Caco-2 (cell line): ENCODE measurements at regions not wholly inside any gene's neighbourhood (a gene's known extent, or its start where the extent isn't known, plus 50 kb on each side); places are given as distances from the start of the nearest gene placed in this dataset.

Experiments used
- BruUV-seq: library from RNA; stranded (reverse); fragments of 400-500 nt; replicated peaks from 2 replicates; lab custom pipeline; 2021; lab: Mats Ljungman, UMichigan
- CTCF ChIA-PET: fragments of 300-600 bp; sonication (Branson Sonifier 250); formaldehyde crosslinking; loops from one replicate; lab custom pipeline; 2022; ENCODE audit warnings: antibody characterized with exemption; lab: Charles Lee
- POLR2A ChIA-PET: fragments of 300-600 bp; sonication (Branson Sonifier 250); formaldehyde crosslinking; loops from one replicate; lab custom pipeline; 2022; ENCODE audit warnings: antibody characterized with exemption; lab: Charles Lee
- DNase-seq, 2 experiments: peaks; one replicate each; pipeline versions ENCODE4 v3.0.0 to v3.0.0-alpha.2; 2020 to 2022
- H3K27me3 ChIP-seq: replicated peaks from 2 replicates; pipeline ENCODE4 v1.6.0; 2011; ENCODE audit warnings: low read length; ENCODE audit not compliant: control insufficient read depth, insufficient read depth
- H3K36me3 ChIP-seq: 2 replicates; pipeline ENCODE4 v1.5.1; 2011; ENCODE audit warnings: low read length; ENCODE audit not compliant: control insufficient read depth, insufficient read depth
- H3K4me1 ChIP-seq: fragments of 250-450 bp; sonication (Bioruptor Pico); 2 replicates; pipeline ENCODE4 v1.5.1; 2020; ENCODE audit warnings: mild to moderate bottlenecking
- H3K4me3 ChIP-seq: 2 replicates; pipeline ENCODE4 v1.5.1; 2011; ENCODE audit warnings: low read depth, mild to moderate bottlenecking, control low read depth, low read length
- H3K9me3 ChIP-seq: fragments of 250-450 bp; sonication (Bioruptor Pico); 2 replicates; pipeline ENCODE4 v1.5.1; 2020; ENCODE audit warnings: mild to moderate bottlenecking, moderate library complexity
- H3K27ac Mint-ChIP-seq: one replicate; pipeline ENCODE4 v1.8.0; 2022; ENCODE audit warnings: mixed read lengths; ENCODE audit not compliant: unreplicated experiment
- H3K27me3 Mint-ChIP-seq: one replicate; pipeline ENCODE4 v1.8.0; 2022; ENCODE audit warnings: mixed read lengths; ENCODE audit not compliant: insufficient read depth, unreplicated experiment
- H3K36me3 Mint-ChIP-seq: one replicate; pipeline ENCODE4 v1.8.0; 2022; ENCODE audit warnings: mild to moderate bottlenecking, mixed read lengths; ENCODE audit not compliant: insufficient read depth, unreplicated experiment
- H3K4me1 Mint-ChIP-seq: one replicate; pipeline ENCODE4 v1.8.0; 2022; ENCODE audit warnings: low read depth, mixed read lengths; ENCODE audit not compliant: unreplicated experiment
- H3K4me3 Mint-ChIP-seq: one replicate; pipeline ENCODE4 v1.8.0; 2022; ENCODE audit warnings: mild to moderate bottlenecking, moderate library complexity, mixed read lengths; ENCODE audit not compliant: unreplicated experiment
- H3K9me3 Mint-ChIP-seq: one replicate; pipeline ENCODE4 v1.8.0; 2022; ENCODE audit warnings: mixed read lengths; ENCODE audit not compliant: unreplicated experiment
- CTCF ChIP-seq, 2 experiments: fragments of 200-600 bp in 1 of 2; IDR thresholded peaks; 1 replicate in 1 of 2; 2 replicates in 1 of 2; pipeline versions ENCODE4 v1.5.1 to v1.8.0; 2011 to 2022; ENCODE audit warnings: antibody characterized with exemption in 1 of 2, control low read depth in 1 of 2, inconsistent platforms in 1 of 2, low read depth in 1 of 2, low read length in 1 of 2, mild to moderate bottlenecking in 1 of 2, moderate library complexity in 1 of 2; ENCODE audit not compliant: insufficient read depth in 1 of 2, severe bottlenecking in 1 of 2, unreplicated experiment in 1 of 2
- intact Hi-C: fragments of 100-400 bp; cut with micrococcal nuclease; formaldehyde crosslinking; loops from one replicate; pipeline ENCODE4 v1.10.0; 2022; ENCODE audit not compliant: unreplicated experiment

GRCh38 chr14:87063181-87063580, 929.8 kb downstream of the GALC start:
- no peak overlapping the region for H3K4me3 Mint-ChIP-seq
- H3K27me3 Mint-ChIP-seq: peaks cover 5% of the 10 kb centered on the region
- Histone ChIP-seq H3K4me1 (no peaks in the 10 kb centered on the region), H3K4me3 (no peak overlapping the region), H3K36me3 (no peaks in the 10 kb centered on the region), H3K9me3 (no peaks in the 10 kb centered on the region), H3K27me3 (no peaks in the 10 kb centered on the region)
- POLR2A ChIA-PET: interaction anchor here (0.6 kb wide), 1 partner anchor 830 kb away, joined by 8 read pairs; no protein-coding TSS in a partner anchor
- BruUV-seq: no TSS peak
- no peak for TF ChIP-seq CTCF (IDR thresholded peaks at IDR 0.05; ENCODE audit: insufficient read depth in 1 of 2, low read depth in 1 of 2, low read length in 1 of 2, severe bottlenecking in 1 of 2, unreplicated experiment in 1 of 2)
- no peak overlapping the region for H3K27ac Mint-ChIP-seq
- CTCF ChIA-PET: no interaction called here
- no peaks in the 10 kb centered on the region for H3K4me1 Mint-ChIP-seq
- intact Hi-C loops: no loop called here
- H3K36me3 Mint-ChIP-seq: no peaks in the 10 kb centered on the region
- no peak for DNase-seq
- H3K9me3 Mint-ChIP-seq: no peaks in the 10 kb centered on the region

GRCh38 chr14:87060405-87060804, 932.6 kb downstream of the GALC start:
- no peaks in the 10 kb centered on the region for H3K9me3 Mint-ChIP-seq
- TF ChIP-seq CTCF (IDR thresholded peaks at IDR 0.05; ENCODE audit: insufficient read depth in 1 of 2, low read depth in 1 of 2, low read length in 1 of 2, severe bottlenecking in 1 of 2, unreplicated experiment in 1 of 2): no peak
- DNase-seq: no peak
- no peaks in the 10 kb centered on the region for H3K4me1 ChIP-seq
- H3K27me3 Mint-ChIP-seq: peaks cover 5% of the 10 kb centered on the region
- no peak overlapping the region for H3K27ac Mint-ChIP-seq
- intact Hi-C loops: no loop called here
- H3K36me3 Mint-ChIP-seq: no peaks in the 10 kb centered on the region
- CTCF ChIA-PET: no interaction called here
- H3K36me3 ChIP-seq: no peaks in the 10 kb centered on the region
- H3K4me3 ChIP-seq: no peak overlapping the region
- BruUV-seq: no TSS peak
- H3K4me3 Mint-ChIP-seq: no peak overlapping the region
- H3K4me1 Mint-ChIP-seq: no peaks in the 10 kb centered on the region
- no peaks in the 10 kb centered on the region for H3K27me3 ChIP-seq
- no peaks in the 10 kb centered on the region for H3K9me3 ChIP-seq
- POLR2A ChIA-PET: no interaction called here

DNA sequence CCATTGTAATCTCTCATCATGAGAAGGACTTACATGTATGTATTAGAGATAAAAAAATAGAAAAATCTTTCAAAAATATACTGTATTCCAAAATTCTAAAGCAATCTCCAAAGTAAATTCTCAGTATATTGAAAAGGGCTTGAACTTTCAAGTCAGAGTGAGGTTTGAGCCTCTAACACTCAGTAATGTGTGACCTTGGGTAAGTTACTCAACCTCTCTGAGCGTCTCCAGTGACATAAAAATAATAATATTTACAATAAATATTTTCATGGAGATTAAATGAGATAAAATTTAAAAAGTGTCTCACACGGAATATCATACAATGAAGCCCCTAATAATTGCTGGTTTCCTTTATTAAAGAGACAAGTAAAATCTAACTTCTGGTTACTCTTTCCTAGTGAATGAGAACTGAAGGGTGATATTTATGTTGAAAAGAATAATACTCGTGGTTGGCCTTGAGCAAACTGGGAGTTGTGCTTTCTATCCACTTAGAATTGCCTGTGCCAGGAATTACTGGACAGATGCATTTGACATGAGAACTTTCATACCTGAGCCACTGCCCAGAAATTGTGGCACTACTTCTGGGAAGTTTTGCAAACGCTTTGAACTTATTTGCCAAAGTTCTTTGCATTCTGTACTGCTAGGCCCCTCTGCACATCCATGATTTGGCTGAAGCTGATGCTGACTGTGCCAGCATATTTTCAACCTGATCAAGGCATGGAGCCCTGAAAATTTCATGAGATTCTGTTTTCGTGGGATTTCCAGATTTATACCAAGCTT, 933.7 kb downstream of the GALC start:
- H3K36me3 Mint-ChIP-seq: no peaks in the 10 kb centered on the region
- CTCF ChIA-PET: no interaction called here
- Histone ChIP-seq H3K27me3 (no peaks in the 10 kb centered on the region), H3K4me3 (no peak overlapping the region), H3K36me3 (no peaks in the 10 kb centered on the region), H3K9me3 (no peaks in the 10 kb centered on the region), H3K4me1 (no peaks in the 10 kb centered on the region)
- H3K4me3 Mint-ChIP-seq: no peak overlapping the region
- no peak for TF ChIP-seq CTCF (IDR thresholded peaks at IDR 0.05; ENCODE audit: insufficient read depth in 1 of 2, low read depth in 1 of 2, low read length in 1 of 2, severe bottlenecking in 1 of 2, unreplicated experiment in 1 of 2)
- POLR2A ChIA-PET: no interaction called here
- H3K9me3 Mint-ChIP-seq: no peaks in the 10 kb centered on the region
- intact Hi-C loops: no loop called here
- BruUV-seq: no TSS peak
- no peaks in the 10 kb centered on the region for H3K4me1 Mint-ChIP-seq
- no peak for DNase-seq
- peaks cover 5% of the 10 kb centered on the region for H3K27me3 Mint-ChIP-seq
- H3K27ac Mint-ChIP-seq: no peak overlapping the region
